Mesendoderm (in vitro differentiated cells): ENCODE measurements at regions not wholly inside any gene's neighbourhood (a gene's known extent, or its start where the extent isn't known, plus 50 kb on each side); places are given as distances from the start of the nearest gene placed in this dataset.

ENCODE experiments used
- DNase-seq: peaks from one replicate; pipeline ENCODE4 v3.0.0; 2013
- H2AK5ac ChIP-seq: 2 replicates; pipeline ENCODE4 v1.6.1; 2013; ENCODE audit warnings: low read length, inconsistent platforms
- H2BK120ac ChIP-seq: 2 replicates; pipeline ENCODE4 v1.6.1; 2013; ENCODE audit warnings: low read depth, mild to moderate bottlenecking, low read length, moderate library complexity, mixed read lengths
- H2BK15ac ChIP-seq: replicated peaks from 2 replicates; pipeline ENCODE4 v1.6.1; 2013; ENCODE audit warnings: low read depth, mild to moderate bottlenecking, moderate library complexity
- H2BK5ac ChIP-seq: 2 replicates; pipeline ENCODE4 v1.6.1; 2013; ENCODE audit warnings: low read length, inconsistent platforms
- H3K18ac ChIP-seq: 2 replicates; pipeline ENCODE4 v1.6.1; 2013; ENCODE audit warnings: mild to moderate bottlenecking, low read length, mixed read lengths
- H3K23ac ChIP-seq: one replicate; pipeline ENCODE4 v1.6.1; 2013; ENCODE audit warnings: low read length
- H3K27ac ChIP-seq: 2 replicates; pipeline ENCODE4 v1.5.1; 2013; ENCODE audit warnings: low read depth, mild to moderate bottlenecking, inconsistent platforms, low read length, moderate library complexity
- H3K27me3 ChIP-seq: 2 replicates; pipeline ENCODE4 v1.6.1; 2013; ENCODE audit warnings: low read length, control low read depth, mild to moderate bottlenecking, inconsistent platforms; ENCODE audit not compliant: insufficient read depth, poor library complexity
- H3K36me3 ChIP-seq: 2 replicates; pipeline ENCODE4 v1.6.1; 2013; ENCODE audit warnings: low read length, inconsistent platforms; ENCODE audit not compliant: control insufficient read depth, insufficient read depth
- H3K4ac ChIP-seq: one replicate; pipeline ENCODE4 v1.6.1; 2013; ENCODE audit warnings: low read depth, mild to moderate bottlenecking, low read length, moderate library complexity
- H3K4me1 ChIP-seq: 2 replicates; pipeline ENCODE4 v1.6.1; 2013; ENCODE audit warnings: low read depth, low read length, inconsistent platforms; ENCODE audit not compliant: control insufficient read depth
- H3K4me2 ChIP-seq: 2 replicates; pipeline ENCODE4 v1.6.1; 2013; ENCODE audit warnings: low read length
- H3K4me3 ChIP-seq: 2 replicates; pipeline ENCODE4 v1.5.1; 2013; ENCODE audit warnings: mild to moderate bottlenecking, low read length
- H3K56ac ChIP-seq: one replicate; pipeline ENCODE4 v1.6.1; 2013; ENCODE audit warnings: low read length
- H3K79me1 ChIP-seq: 2 replicates; pipeline ENCODE4 v1.6.1; 2013; ENCODE audit warnings: low read length, inconsistent platforms
- H3K79me2 ChIP-seq: 2 replicates; pipeline ENCODE4 v1.6.1; 2013; ENCODE audit warnings: mild to moderate bottlenecking, low read length; ENCODE audit not compliant: control insufficient read depth, insufficient read depth
- H3K9ac ChIP-seq: 2 replicates; pipeline ENCODE4 v1.6.1; 2013; ENCODE audit warnings: low read length, inconsistent platforms
- H4K5ac ChIP-seq: one replicate; pipeline ENCODE4 v1.6.1; 2013; ENCODE audit warnings: low read length
- H4K8ac ChIP-seq: one replicate; pipeline ENCODE4 v1.6.1; 2013; ENCODE audit warnings: low read depth, mild to moderate bottlenecking, control low read depth, low read length, moderate library complexity
- WGBS: extraction: QIAGEN DNeasy Blood & Tissue Kit; methylation state at CpG from one replicate; pipeline ENCODE4 v1.1.7; 2013; ENCODE audit warnings: low lambda C conversion rate, missing lambda C conversion rate; ENCODE audit not compliant: insufficient coverage; ENCODE audit errors: extremely low coverage; 5-methylcytosine and 5-hydroxymethylcytosine counted together

DNA sequence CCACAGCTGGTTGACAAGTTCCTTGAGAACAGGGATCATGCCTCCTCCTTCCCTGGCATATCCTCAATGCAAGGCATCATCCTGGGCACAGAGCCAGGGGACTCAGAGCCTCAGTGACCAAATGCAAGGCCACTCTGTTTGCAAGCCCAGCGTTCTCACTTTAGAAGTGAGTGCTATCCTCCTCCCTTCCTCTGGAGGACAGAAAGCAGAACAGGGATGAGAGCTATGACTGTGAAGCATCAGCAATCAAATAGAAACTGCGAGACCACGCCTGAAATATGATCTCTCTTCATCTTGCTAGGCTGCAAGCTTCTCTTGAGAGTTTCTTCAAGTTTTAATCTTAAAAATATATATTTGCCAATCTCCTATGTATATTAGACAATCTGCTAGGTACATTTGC, 119.8 kb downstream of the LRATD1 start:
- Histone ChIP-seq H2BK15ac (no peak overlapping the region), H3K9ac (no peak overlapping the region)
- no CpG with 5 or more reads among the region's 3 CpGs for WGBS

DNA sequence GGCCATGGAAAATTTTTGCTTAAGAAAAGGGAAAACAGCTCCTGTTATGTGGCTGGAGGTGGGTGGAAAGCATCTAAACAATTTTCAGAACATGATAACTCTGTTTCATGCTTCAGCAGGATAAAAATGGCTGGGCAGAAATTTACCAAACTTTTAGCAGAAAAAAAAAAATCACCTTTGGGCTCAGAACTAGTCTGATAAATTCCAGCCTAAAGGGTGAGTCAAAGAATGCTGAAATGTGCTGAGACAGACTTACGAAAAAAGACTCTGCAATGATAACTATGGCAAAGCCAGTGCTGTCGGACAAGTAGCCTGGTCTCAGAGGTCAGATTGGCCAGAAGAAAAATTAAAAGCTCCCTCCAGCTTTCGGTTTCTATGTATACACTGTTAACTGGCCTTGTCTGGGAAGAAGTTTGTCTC, 123.6 kb downstream of the LRATD1 start:
- Histone ChIP-seq H3K27me3 (no peaks in the 10 kb centered on the region), H2BK120ac (no peak overlapping the region), H3K79me2 (no peaks in the 10 kb centered on the region), H3K56ac (no peak overlapping the region), H3K79me1 (no peaks in the 10 kb centered on the region), H3K23ac (no peak overlapping the region), H3K4me1 (no peaks in the 10 kb centered on the region), H3K18ac (no peak overlapping the region), H2AK5ac (no peak overlapping the region), H3K9ac (no peak overlapping the region), H2BK5ac (no peak overlapping the region), H3K4me2 (no peak overlapping the region), H3K4me3 (no peak overlapping the region), H3K4ac (no peak overlapping the region), H4K5ac (no peak overlapping the region), H3K27ac (no peak overlapping the region), H4K8ac (no peak overlapping the region), H2BK15ac (no peak overlapping the region), H3K36me3 (no peaks in the 10 kb centered on the region)
- DNase-seq = no peak
- WGBS = no CpG with 5 or more reads among the region's 3 CpGs

More for the DNA sequence above, 119.8 kb downstream of the LRATD1 start:
- Histone ChIP-seq H3K18ac (no peak overlapping the region), H2BK120ac (no peak overlapping the region), H2AK5ac (no peak overlapping the region), H3K4me1 (no peaks in the 10 kb centered on the region), H3K79me1 (no peaks in the 10 kb centered on the region), H3K56ac (no peak overlapping the region), H3K27me3 (no peaks in the 10 kb centered on the region), H3K23ac (no peak overlapping the region), H4K8ac (no peak overlapping the region), H3K4me3 (no peak overlapping the region), H3K4me2 (no peak overlapping the region), H3K4ac (no peak overlapping the region), H3K79me2 (no peaks in the 10 kb centered on the region), H3K27ac (no peak overlapping the region), H3K36me3 (no peaks in the 10 kb centered on the region), H2BK5ac (no peak overlapping the region), H4K5ac (no peak overlapping the region)
- DNase-seq = no peak

DNA sequence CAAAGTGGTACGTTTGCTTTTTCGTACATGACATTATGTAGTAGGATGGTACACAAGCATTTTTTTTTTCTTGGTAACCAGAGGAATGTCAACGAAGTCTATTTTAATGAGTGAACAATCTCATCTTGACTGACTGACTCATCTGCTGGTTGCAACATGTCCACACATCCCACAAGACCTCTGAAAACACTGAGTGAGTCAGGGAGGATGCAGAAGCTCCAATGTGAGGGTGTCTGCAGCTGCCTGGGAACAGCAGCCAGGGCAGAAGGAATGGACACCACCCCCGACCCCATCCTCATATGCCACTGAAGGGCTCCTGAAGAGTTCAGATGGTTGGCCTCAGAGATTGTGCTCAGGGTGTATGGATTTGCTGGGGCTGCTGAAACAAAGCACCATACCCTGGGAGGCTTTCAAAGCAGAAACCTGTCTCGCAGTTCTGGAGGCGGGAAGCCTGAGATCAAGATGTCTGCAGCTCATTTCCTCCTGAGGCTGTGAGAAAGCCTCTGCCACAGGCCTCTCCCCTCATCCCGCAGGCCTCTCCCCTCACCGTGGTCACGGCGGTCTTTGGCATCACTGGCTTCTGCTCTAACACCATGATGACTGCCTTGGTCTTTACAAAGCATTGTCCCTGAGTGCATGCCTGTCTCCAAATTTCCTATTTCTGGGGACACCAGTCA, 124.6 kb downstream of the LRATD1 start:
- Histone ChIP-seq H3K79me1 (no peaks in the 10 kb centered on the region), H3K4ac (no peak overlapping the region), H3K27me3 (no peaks in the 10 kb centered on the region), H2BK15ac (no peak overlapping the region), H2BK5ac (no peak overlapping the region), H3K18ac (no peak overlapping the region), H3K27ac (no peak overlapping the region), H4K8ac (no peak overlapping the region), H3K23ac (no peak overlapping the region), H3K9ac (no peak overlapping the region), H4K5ac (no peak overlapping the region), H3K4me2 (no peak overlapping the region), H3K36me3 (no peaks in the 10 kb centered on the region), H3K4me1 (no peaks in the 10 kb centered on the region), H2BK120ac (no peak overlapping the region), H3K4me3 (no peak overlapping the region), H3K56ac (no peak overlapping the region), H3K79me2 (no peaks in the 10 kb centered on the region), H2AK5ac (no peak overlapping the region)
- DNase-seq = no peak
- WGBS = no CpG with 5 or more reads among the region's 10 CpGs

DNA sequence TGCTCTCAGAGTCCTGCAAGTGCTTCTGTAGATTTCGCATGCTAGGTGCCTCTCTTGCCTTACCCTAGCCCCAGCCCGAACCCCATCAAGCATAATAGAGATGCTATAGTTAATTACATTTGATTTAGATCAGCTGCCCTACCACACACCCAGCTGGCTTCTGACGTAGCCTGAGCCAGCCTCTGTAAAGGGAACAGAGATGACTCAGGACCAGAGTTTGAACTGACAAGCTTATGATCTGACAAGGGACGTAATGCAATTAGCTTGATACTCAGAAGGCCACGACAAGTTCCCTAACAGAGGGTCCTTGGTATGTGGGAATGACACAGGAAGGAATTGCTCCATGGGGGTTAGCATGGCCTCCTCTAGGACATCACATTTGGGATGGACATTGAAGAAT, 126.6 kb downstream of the LRATD1 start:
- no peaks in the 10 kb centered on the region for H3K4me1 ChIP-seq
- no peak for DNase-seq
- no peak overlapping the region for H2BK15ac ChIP-seq
- H3K79me2 ChIP-seq = no peaks in the 10 kb centered on the region
- no peak overlapping the region for H4K8ac ChIP-seq
- no peaks in the 10 kb centered on the region for H3K36me3 ChIP-seq
- H3K4ac ChIP-seq = no peak overlapping the region
- no CpG with 5 or more reads among the region's 5 CpGs for WGBS
- no peak overlapping the region for H3K23ac ChIP-seq
- no peak overlapping the region for H3K18ac ChIP-seq
- no peaks in the 10 kb centered on the region for H3K27me3 ChIP-seq
- H2AK5ac ChIP-seq = no peak overlapping the region
- no peak overlapping the region for H2BK5ac ChIP-seq
- H2BK120ac ChIP-seq = no peak overlapping the region
- no peak overlapping the region for H3K9ac ChIP-seq
- H3K4me2 ChIP-seq = no peak overlapping the region
- no peak overlapping the region for H4K5ac ChIP-seq
- no peaks in the 10 kb centered on the region for H3K79me1 ChIP-seq
- H3K27ac ChIP-seq = no peak overlapping the region
- H3K4me3 ChIP-seq = no peak overlapping the region
- no peak overlapping the region for H3K56ac ChIP-seq

DNA sequence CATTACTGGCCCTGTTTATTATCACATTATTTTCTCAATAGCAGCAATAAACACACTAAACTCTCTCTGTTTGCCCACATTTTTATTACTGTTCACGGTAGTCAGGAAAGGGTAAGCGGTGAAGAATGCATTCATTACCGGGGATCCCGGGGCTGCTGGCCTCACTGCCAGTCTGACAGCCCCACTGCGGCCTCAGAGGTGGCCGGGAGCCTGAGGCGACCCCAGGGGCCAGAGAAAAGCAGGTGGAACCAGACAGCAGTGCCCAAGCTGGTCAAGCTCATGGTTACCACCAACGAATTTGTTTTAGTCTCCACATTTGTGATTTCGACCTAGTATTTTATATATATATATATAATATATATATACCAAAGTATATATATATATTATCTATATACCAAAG, 127.7 kb downstream of the LRATD1 start:
- Histone ChIP-seq H2BK5ac (no peak overlapping the region), H3K18ac (no peak overlapping the region), H3K79me1 (no peaks in the 10 kb centered on the region), H3K4me3 (no peak overlapping the region), H4K5ac (no peak overlapping the region), H3K4ac (no peak overlapping the region), H3K36me3 (no peaks in the 10 kb centered on the region), H3K79me2 (no peaks in the 10 kb centered on the region), H3K9ac (no peak overlapping the region), H3K27me3 (no peaks in the 10 kb centered on the region), H3K56ac (no peak overlapping the region), H3K23ac (no peak overlapping the region), H2BK120ac (no peak overlapping the region), H3K4me1 (no peaks in the 10 kb centered on the region), H4K8ac (no peak overlapping the region), H2AK5ac (no peak overlapping the region), H3K4me2 (no peak overlapping the region), H2BK15ac (no peak overlapping the region), H3K27ac (no peak overlapping the region)
- no peak for DNase-seq
- no CpG with 5 or more reads among the region's 9 CpGs for WGBS

DNA sequence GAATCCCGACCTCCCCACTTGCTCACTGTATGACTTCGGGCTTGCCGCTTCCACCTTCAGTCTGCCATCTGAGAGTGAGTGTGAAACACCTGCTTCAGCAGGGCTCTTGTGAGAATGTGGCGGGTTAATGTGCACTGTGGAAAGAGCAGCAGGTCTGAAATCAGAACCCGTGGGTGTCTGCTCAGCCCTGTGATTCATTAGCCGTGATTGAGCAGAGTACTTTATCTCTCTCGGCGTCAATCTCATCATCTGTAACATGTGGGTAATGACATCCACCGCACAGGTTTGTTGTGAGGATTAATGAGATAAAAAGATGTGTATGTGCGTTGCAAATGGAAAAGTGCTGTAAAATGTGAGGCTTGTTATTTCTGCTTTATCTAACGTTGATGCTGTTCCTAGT, 128.6 kb downstream of the LRATD1 start:
- Histone ChIP-seq H3K79me2 (no peaks in the 10 kb centered on the region), H3K56ac (no peak overlapping the region), H3K27ac (no peak overlapping the region), H3K4me2 (no peak overlapping the region), H2BK120ac (no peak overlapping the region), H3K36me3 (no peaks in the 10 kb centered on the region), H3K27me3 (no peaks in the 10 kb centered on the region), H4K5ac (no peak overlapping the region), H2AK5ac (no peak overlapping the region), H4K8ac (no peak overlapping the region), H3K4ac (no peak overlapping the region), H3K4me3 (no peak overlapping the region), H2BK5ac (no peak overlapping the region), H3K79me1 (no peaks in the 10 kb centered on the region), H2BK15ac (no peak overlapping the region), H3K9ac (no peak overlapping the region), H3K4me1 (no peaks in the 10 kb centered on the region), H3K23ac (no peak overlapping the region), H3K18ac (no peak overlapping the region)
- no CpG with 5 or more reads among the region's 11 CpGs for WGBS
- no peak for DNase-seq
